Fibroblast of skin of abdomen (primary cell): ENCODE measurements at regions not wholly inside any gene's neighbourhood (a gene's known extent, or its start where the extent isn't known, plus 50 kb on each side); places are given as distances from the start of the nearest gene placed in this dataset.

ENCODE experiments used
- DNase-seq: peaks from one replicate; pipeline ENCODE4 v3.0.0-alpha.2; 2013

GRCh38 chr1:98374098-98374497 is 287.4 kb upstream of the SNX7 start:
- no peak for DNase-seq

GRCh38 chr1:98373056-98373455 is 288.5 kb upstream of the SNX7 start:
- no peak for DNase-seq

DNA sequence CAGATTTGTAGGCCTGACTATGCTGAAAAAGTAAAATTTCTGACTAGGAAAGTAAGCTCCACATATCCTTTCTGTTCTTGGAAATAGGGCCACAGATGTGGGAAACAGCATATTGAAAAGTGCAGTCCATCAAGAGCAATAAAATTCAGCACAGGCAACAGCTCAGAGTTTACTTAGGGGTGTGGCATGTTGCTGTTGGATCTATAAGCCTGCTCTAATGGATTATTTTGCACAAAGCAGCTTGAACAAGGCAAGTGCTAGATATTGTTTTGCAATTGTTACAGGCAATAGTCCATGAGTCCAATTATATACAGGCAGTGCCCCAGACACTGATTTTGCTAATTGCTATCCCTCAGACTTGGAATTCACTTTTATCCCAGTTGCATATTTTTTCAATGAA is 289.8 kb upstream of the SNX7 start:
- no peak for DNase-seq

GRCh38 chr1:98369463-98369862 is 292.1 kb upstream of the SNX7 start:
- DNase-seq: no peak

DNA sequence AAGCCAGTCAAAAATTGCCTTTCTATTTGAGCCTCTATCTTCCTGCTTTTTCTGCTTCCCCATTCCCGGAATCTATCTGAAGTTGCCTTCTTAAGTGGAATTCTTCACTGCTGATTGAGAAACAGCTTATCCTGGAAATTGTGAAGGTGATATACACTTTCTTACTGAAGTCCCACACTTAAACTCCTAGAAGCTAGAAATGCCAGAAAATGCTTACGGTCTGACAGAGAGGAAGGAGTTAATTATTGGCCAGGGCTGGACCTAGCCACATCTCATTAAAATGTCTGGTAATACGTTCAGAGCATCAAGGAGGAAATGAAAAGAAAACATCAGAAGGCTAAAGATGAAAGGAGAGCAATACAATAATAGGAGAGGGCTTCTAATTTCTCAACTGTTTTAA is 292.5 kb upstream of the SNX7 start:
- DNase-seq: no peak

DNA sequence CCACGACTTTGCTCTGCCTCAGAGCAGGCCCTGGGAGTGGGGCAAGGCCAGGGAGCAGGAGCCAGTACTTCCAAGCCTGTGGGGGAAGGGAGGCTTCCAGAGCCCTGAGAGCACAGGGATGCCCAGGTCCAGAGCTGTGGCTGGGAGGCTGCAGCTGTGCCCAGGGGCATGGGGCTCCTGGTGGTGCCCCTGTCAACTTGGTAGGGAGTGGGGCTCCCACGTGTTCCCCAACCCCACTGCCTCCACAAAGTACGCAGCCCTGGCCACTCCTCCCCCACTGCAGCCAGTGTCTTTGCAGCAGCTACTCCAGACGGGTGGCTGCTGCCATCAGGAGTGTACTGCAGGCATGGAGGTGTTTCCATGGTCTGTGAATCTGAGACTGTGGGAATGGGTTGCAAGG is 294.1 kb upstream of the SNX7 start:
- no peak for DNase-seq

DNA sequence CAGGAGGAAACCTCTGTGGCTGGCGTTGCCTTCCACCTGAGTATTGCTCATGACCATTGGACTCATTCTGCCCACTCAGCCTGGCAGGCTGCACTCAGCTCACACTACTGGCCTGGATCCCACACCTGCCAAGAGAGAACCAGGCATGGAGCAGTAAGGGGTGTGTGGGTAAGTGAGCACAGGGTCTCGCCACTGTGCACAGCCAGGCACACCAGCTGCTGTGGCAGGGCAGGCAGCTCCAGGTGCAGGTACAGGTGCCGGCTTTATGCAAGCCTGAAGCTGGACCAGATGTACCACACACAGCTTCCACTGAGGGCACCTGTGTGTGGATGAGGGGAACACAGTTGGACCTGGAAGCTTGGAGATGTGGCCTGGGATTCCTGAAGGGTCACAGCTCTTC is 295.2 kb upstream of the SNX7 start:
- DNase-seq: no peak

DNA sequence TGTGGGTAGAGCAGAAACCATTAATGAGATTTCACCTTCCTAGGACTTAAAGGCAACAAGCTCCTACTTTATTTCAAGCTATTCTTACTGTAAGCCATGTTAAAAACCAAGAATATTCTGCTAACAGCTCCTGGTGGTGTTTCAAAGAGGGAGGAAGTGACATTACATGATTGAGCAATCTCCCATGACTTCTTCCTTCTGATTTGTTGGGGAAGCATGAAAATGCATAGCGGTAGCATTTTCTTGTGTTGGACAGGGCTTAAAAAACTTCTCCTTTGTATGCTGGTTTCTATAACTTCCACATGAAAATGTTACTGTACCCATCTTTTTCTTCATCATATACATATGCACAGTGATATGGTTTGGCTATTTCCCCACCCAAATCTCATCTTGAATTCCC is 297.0 kb upstream of the SNX7 start:
- DNase-seq: no peak

DNA sequence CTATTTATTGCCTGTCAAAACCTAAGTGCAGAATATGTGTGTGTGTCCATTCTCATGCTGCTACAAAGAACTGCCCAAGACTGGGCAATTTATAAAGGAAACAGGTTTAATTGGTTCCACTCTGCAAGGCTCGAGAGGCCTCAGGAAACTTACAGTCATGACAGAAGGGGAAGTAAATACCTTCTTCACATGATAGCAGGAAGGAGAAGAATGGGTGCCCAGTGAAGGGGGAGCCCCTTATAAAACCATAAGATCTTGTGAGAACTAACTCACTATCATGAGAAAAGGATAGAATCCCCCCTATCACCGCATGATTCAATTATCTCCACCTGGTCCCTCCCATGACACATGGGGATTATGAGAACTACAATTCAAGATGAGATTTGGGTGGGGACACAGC is 300.7 kb upstream of the SNX7 start:
- DNase-seq: no peak

GRCh38 chr1:98355656-98356383 is 305.7 kb upstream of the SNX7 start:
- DNase-seq: peak; percentile 72

GRCh38 chr1:98352378-98352777 is 309.1 kb upstream of the SNX7 start:
- no peak for DNase-seq

GRCh38 chr1:98351561-98351960 is 310.0 kb upstream of the SNX7 start:
- no peak for DNase-seq

GRCh38 chr1:98345417-98345816 is 316.1 kb upstream of the SNX7 start:
- no peak for DNase-seq

- DNase-seq: no peak
Observed at GRCh38 chr1:98344731-98345130, 316.8 kb upstream of the SNX7 start.

DNA sequence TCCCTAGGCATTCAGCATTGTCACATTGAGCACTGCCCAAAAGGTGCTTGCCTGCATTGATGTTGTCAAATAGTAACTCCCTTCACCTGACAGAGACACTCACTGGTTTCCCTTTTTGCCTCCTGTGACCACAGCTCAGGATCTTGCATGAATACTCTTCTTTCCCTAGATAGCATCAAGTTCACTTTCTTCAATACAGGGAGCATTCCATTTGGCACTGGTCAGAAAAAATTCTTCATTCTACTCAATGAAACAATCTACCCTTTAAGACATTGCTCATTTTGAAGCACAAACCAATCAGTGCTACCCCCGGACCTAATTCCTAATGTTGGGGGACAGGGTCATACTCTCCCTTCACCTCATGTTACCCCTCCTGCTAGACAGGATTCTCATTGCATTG is 319.0 kb upstream of the SNX7 start:
- DNase-seq: peak; percentile 38

DNA sequence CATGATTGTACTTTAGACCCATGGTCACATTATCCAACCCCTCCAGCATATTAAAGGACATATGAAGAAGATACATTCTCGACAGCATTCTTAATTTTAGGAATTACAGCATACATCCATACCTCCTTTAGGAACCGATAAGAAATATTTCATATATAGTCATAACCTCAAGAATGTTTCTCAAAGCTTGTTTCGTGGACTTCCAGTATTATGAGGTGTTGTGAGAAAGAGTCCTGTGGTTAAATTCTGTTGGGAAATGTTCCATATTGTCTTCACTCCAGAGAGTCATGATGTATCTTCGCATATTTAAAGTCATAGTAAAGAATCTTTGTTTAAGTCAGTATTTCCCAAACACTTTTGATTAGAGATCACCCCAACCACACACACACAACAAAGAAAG is 321.0 kb upstream of the SNX7 start:
- DNase-seq: peak; percentile 92

GRCh38 chr1:98336472-98337083 is 324.9 kb upstream of the SNX7 start:
- no peak for DNase-seq

DNA sequence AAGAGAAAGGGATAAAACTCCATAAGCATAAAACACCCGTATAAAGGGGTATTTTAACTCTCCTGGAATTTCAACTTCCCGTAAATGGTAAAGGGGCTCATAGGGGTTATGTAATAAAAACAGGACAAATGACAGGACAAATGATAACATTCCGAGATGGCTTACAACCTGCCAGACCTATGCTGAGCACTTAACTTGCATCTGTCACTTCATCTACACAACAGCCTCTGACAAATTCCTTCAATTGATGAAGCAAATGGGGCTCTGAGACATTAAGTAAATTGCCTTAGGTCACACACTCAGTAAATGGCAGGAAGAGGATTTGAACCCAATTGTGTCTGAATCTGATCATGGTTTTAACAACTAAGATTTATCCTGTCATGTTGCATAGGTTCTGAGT is 327.6 kb upstream of the SNX7 start:
- DNase-seq: no peak

- DNase-seq: no peak
Observed at GRCh38 chr1:98333406-98333805, 328.1 kb upstream of the SNX7 start.

DNA sequence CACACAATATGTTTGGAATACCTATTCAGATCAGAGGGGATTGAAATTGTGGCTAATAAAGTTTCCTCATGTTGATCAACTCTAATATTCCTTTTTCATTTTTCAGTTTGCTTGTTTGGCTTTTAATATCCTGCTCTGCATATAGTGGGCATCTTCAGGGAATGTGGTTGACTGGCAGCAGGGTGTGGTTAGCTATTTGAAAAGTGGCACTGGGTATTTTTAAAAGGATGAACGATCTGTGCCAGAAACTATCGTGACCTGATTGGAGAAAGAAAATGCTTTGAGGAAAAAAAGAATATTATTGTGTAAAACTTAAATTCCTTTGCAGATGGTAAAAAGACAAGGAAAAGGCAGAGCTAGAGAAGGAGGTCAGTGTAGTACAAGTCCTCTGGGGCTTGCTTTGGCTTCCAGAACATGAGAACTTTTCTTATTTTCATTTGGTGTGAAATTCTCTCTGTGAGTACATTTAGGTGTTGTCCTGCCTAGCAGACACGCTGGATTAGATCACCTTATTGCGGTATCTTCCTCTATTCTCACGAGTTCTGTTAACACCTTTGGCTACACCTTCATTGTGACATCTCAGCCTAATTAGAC is 329.7 kb upstream of the SNX7 start:
- DNase-seq: no peak

DNA sequence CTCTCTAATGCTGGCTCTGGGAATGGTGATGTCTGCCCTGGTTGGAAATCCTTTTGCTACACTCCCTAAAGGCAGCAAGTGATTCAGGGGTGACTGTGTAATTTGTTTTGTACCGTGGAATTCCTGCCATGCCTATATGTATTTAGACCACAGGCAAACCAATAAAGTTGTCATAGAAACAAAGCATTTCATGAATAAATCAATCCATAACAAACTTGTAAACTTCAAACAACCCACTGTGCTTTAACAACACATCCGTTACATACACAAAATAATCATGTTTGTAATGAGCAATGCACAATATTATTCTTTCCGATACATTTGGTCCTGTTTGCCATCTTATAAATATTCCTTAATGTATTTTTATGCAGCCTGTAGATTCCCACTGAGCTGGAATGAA is 330.3 kb upstream of the SNX7 start:
- peak; percentile 58 for DNase-seq

GRCh38 chr1:98330224-98330623 is 331.3 kb upstream of the SNX7 start:
- no peak for DNase-seq

DNA sequence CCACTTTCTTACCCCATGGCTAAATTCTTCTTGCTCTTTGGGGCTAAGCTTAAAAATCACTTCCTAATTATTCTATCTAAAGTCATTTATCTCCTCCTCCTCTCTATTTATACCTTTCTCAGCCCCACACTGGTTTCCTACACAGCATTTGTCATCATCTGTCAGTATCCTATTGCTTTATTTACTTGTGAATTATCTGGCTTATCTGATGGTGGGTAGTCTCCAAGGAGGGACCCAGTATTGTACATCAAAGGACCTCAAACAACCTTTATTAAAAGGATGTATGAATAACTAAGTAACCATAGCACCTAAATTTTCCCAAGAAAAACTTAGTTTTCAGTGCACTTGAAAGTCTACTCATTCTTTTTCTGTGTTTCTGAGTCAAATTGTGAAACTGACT is 332.7 kb upstream of the SNX7 start:
- no peak for DNase-seq

DNA sequence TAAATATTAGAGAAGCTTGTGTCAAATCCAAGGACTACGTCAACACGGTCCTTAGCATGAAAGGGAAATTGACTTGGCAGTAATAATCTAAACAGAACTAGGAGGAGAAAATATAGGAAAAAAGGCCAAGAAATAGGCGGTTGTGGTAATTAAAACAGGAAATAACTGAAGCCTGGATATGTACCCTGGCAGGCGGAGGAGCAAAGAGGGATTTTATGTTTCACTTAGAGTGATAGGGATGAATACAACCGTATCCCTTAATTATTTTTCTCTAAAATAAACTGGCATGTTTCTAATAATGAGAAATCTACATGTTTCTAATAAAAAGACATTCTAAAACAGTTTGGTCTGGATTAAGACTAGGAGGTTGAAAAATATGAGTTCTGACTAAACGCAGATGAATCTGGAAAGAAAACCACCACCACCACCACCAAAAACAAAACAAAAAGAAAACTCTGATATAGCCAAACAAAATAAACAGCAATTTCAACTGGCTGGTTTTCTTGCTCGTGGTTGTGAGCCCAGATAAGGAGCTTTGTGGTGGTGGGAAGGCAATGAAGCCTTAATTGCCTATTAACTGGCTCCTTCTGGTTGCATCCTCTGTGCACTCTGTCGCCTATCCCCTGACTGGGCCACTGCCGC is 334.2 kb upstream of the SNX7 start:
- peak; percentile 56 for DNase-seq
